GDM1 (cell line): ENCODE measurements at regions not wholly inside any gene's neighbourhood (a gene's known extent, or its start where the extent isn't known, plus 50 kb on each side); places are given as distances from the start of the nearest gene placed in this dataset.

ENCODE experiments used
- DNase-seq: peaks from one replicate; lab custom pipeline; 2025; lab: John Stamatoyannopoulos, UW

- DNase-seq = no peak
These were observed 132.1 kb upstream of the MTAP start for GRCh38 chr9:21670374-21670773.

- DNase-seq = no peak
These were observed 130.3 kb upstream of the MTAP start for GRCh38 chr9:21672140-21672539.

- no peak for DNase-seq
These were observed 129.7 kb upstream of the MTAP start for GRCh38 chr9:21672761-21673160.

GRCh38 chr9:21674894-21675293 lies 127.5 kb upstream of the MTAP start:
- DNase-seq = no peak

- DNase-seq = no peak
These were observed 125.0 kb upstream of the MTAP start for GRCh38 chr9:21677387-21677786.

GRCh38 chr9:21677834-21678233 lies 124.6 kb upstream of the MTAP start:
- DNase-seq = no peak

GRCh38 chr9:21679432-21679831 lies 123.0 kb upstream of the MTAP start:
- DNase-seq = no peak

GRCh38 chr9:21680590-21680989 lies 121.8 kb upstream of the MTAP start:
- no peak for DNase-seq

GRCh38 chr9:21681641-21682040 lies 120.8 kb upstream of the MTAP start:
- DNase-seq = no peak

- DNase-seq = no peak
These were observed 120.1 kb upstream of the MTAP start for GRCh38 chr9:21682381-21682780.

- DNase-seq = no peak
These were observed 119.5 kb upstream of the MTAP start for GRCh38 chr9:21682981-21683380.

- no peak for DNase-seq
These were observed 118.8 kb upstream of the MTAP start for GRCh38 chr9:21683484-21684175.

GRCh38 chr9:21684231-21684630 lies 118.2 kb upstream of the MTAP start:
- no peak for DNase-seq

- no peak for DNase-seq
These were observed 117.5 kb upstream of the MTAP start for GRCh38 chr9:21684831-21685362.

GRCh38 chr9:21685502-21685901 lies 116.9 kb upstream of the MTAP start:
- no peak for DNase-seq

GRCh38 chr9:21686738-21687137 lies 115.7 kb upstream of the MTAP start:
- DNase-seq = no peak

GRCh38 chr9:21687351-21687750 lies 115.1 kb upstream of the MTAP start:
- DNase-seq = no peak

- no peak for DNase-seq
These were observed 114.0 kb upstream of the MTAP start for GRCh38 chr9:21688108-21689102.

- DNase-seq = no peak
These were observed 112.6 kb upstream of the MTAP start for GRCh38 chr9:21689854-21690253.

GRCh38 chr9:21690561-21690960 lies 111.9 kb upstream of the MTAP start:
- DNase-seq = no peak

GRCh38 chr9:21692390-21692789 lies 110.0 kb upstream of the MTAP start:
- DNase-seq = no peak

GRCh38 chr9:21694424-21694823 lies 108.0 kb upstream of the MTAP start:
- no peak for DNase-seq

GRCh38 chr9:21695443-21695842 lies 107.0 kb upstream of the MTAP start:
- no peak for DNase-seq
